Esophagus muscularis mucosa (tissue), 4 donors: ENCODE measurements at regions not wholly inside any gene's neighbourhood (a gene's known extent, or its start where the extent isn't known, plus 50 kb on each side); places are given as distances from the start of the nearest gene placed in this dataset.

Source experiments
- DNase-seq: peaks from one replicate; pipeline ENCODE4 v3.0.0-alpha.2; 2017; ENCODE audit errors: extremely low spot score
- H3K27ac ChIP-seq, 4 donors: fragments of 200-600 bp; sonication (generic); replicated peaks in 1 of 4; 1 replicate in 3 of 4; 2 replicates in 1 of 4; pipeline ENCODE4 v1.5.1; 2016 to 2019; ENCODE audit warnings: mild to moderate bottlenecking in 1 of 4
- H3K27me3 ChIP-seq, 4 donors: fragments of 200-600 bp; sonication (generic); one replicate each; pipeline versions ENCODE4 v1.5.1 to v1.6.0; 2016 to 2019
- H3K36me3 ChIP-seq, 4 donors: fragments of 200-600 bp; sonication (generic); one replicate each; pipeline ENCODE4 v1.5.1; 2016 to 2019
- H3K4me1 ChIP-seq, 4 donors: fragments of 200-600 bp; sonication (generic); one replicate each; pipeline ENCODE4 v1.5.1; 2016 to 2019
- H3K4me3 ChIP-seq, 4 donors: fragments of 200-600 bp; sonication (generic); 1 replicate in 2 of 4; 2 replicates in 2 of 4; pipeline ENCODE4 v1.5.1; 2016 to 2019; ENCODE audit warnings: mild to moderate bottlenecking in 4 of 4, moderate library complexity in 1 of 4
- H3K9me3 ChIP-seq, 4 donors: fragments of 200-600 bp; sonication (generic); 1 replicate in 3 of 4; 2 replicates in 1 of 4; pipeline ENCODE4 v1.5.1; 2016 to 2019
- CTCF ChIP-seq, 3 experiments: fragments of 200-600 bp in 2 of 3; fragments of 450-650 bp in 1 of 3; sonication (generic) in 2 of 3; IDR thresholded peaks; one replicate each; pipeline ENCODE4 v1.5.1; 2017 to 2019; ENCODE audit warnings: antibody characterized with exemption in 3 of 3, mild to moderate bottlenecking in 2 of 3, moderate library complexity in 1 of 3
- EP300 ChIP-seq: sonication (generic); formaldehyde crosslinking; IDR thresholded peaks from one replicate; pipeline ENCODE4 v1.6.1; 2017; ENCODE audit warnings: antibody characterized with exemption
- POLR2A ChIP-seq: fragments of 450-650 bp; IDR thresholded peaks from one replicate; pipeline ENCODE4 v1.6.1; 2017; ENCODE audit warnings: antibody characterized with exemption, moderate library complexity, mild to moderate bottlenecking, low read depth
- POLR2AphosphoS5 ChIP-seq, 2 donors: sonication (generic); formaldehyde crosslinking; IDR thresholded peaks; one replicate each; pipeline ENCODE4 v1.6.1; 2017; ENCODE audit warnings: antibody characterized with exemption in 2 of 2
- WGBS: methylation state at CpG from one replicate; pipeline ENCODE4 v1.1.5; 2018; 5-methylcytosine and 5-hydroxymethylcytosine counted together
- intact Hi-C: fragments of 100-400 bp; cut with DNase I; formaldehyde crosslinking; loops from one replicate; pipeline ENCODE4 v1.15.1; 2023

DNA sequence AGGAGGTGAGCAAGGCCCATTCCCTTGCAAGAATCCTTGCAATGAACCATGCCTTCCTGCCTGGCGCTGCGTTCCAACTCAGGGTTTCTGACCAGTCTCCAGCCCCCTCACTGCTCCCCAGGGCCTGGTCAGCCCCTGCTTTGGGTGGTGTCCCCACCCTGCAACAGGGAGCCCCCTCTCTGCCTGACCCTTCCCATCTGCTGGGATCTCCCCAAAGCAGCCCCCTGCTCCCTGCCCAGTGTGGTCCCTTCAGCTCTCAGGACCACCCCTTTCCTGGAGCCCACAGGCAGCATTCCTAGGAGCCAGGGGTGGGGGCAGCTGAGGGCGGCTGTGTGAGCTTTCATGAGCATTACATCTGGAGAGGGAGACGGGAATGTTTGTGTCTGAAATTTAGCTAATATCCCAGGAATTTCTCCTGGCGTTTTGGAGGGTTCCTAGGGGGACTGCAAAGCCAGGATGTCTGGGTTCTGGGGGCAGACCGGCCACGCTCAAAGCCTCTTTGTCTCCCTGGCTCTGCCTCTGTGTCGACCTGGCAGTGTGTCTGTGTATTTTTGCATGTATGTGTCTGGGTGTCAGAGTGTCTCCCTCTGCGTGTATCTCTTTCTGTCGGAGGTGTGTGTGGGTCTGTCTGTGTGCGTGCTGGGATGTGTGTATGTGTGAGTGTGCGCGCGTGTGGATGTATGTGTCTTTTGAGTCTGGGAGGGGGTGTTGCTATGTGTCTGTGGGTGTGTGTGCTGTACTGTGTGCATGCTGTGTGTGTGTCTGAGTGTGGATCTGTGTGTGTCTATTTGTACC is 300.5 kb upstream of the ZMIZ1 start:
- TF ChIP-seq CTCF (IDR thresholded peaks at IDR 0.05) (no peak), EP300 (no peak), POLR2AphosphoS5 (IDR thresholded peaks at IDR 0.05) (no peak), POLR2A (no peak)
- H3K27ac ChIP-seq, result no peak overlapping the region
- no peaks in the 10 kb centered on the region for H3K36me3 ChIP-seq
- H3K9me3 ChIP-seq, result no peaks in the 10 kb centered on the region
- no peak overlapping the region for H3K4me3 ChIP-seq
- intact Hi-C loops, result no loop called here
- H3K27me3 ChIP-seq, result no peaks in the 10 kb centered on the region
- peaks cover 8 to 61% (median 47%) of the 10 kb centered on the region in 4 donors for H3K4me1 ChIP-seq
- no peak for DNase-seq
- 72% methylated on average over 13 of the region's 14 CpGs for WGBS

DNA sequence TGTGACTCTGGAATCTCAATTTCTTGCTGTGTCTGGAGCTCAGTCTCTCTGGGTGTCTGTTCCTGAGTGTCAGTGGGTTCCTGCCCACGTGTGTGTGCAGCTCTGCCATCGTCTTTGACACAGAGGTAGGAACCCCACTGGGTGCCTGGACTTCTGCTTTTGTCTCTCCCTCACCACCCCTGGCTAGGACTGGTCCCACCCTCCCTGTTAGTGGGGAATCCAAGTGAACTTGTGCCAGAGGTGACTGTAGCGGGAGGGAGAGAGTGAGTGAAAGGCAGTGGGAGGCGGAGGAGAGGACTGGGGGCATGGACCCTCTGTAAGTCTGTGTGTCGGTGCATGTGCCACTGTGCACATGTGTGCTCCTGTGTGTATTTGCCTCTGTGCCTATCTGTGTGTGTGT is 299.9 kb upstream of the ZMIZ1 start:
- TF ChIP-seq POLR2A, result no peak
- TF ChIP-seq POLR2AphosphoS5 (IDR thresholded peaks at IDR 0.05), result no peak
- TF ChIP-seq CTCF (IDR thresholded peaks at IDR 0.05), result no peak
- no peak for TF ChIP-seq EP300
- WGBS, result 60% methylated on average over 5 of the region's 5 CpGs
- no peaks in the 10 kb centered on the region for H3K36me3 ChIP-seq
- intact Hi-C loops, result no loop called here
- no peak overlapping the region for H3K27ac ChIP-seq
- no peaks in the 10 kb centered on the region for H3K9me3 ChIP-seq
- DNase-seq, result no peak
- no peaks in the 10 kb centered on the region for H3K27me3 ChIP-seq
- H3K4me3 ChIP-seq, result no peak overlapping the region
- peaks cover 4 to 55% (median 41%) of the 10 kb centered on the region in 4 donors for H3K4me1 ChIP-seq

DNA sequence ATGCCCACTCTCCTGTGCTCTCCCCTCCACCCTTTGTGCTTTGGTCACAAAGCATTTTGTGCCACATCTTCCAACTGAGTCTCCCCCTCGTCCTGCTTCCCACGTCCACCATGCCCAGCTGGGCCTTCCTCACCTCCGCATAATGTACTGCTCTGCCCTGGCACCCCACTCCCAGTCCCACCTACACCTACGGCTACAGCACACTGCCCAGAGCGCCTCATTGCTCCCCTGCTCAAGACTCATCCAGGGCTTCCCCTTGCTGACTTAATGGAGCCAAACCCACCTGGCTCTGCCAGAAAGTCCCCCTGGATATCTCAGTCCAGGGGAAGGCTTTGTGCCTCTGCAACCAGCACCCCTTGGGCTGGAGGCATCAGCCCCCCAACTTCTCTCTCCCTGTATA is 299.2 kb upstream of the ZMIZ1 start:
- WGBS, result 99% methylated on average over 5 of the region's 5 CpGs
- intact Hi-C loops, result no loop called here
- no peaks in the 10 kb centered on the region for H3K36me3 ChIP-seq
- no peaks in the 10 kb centered on the region for H3K27me3 ChIP-seq
- no peak for DNase-seq
- no peaks in the 10 kb centered on the region for H3K9me3 ChIP-seq
- H3K4me3 ChIP-seq, result no peak overlapping the region
- TF ChIP-seq POLR2AphosphoS5 (IDR thresholded peaks at IDR 0.05), result no peak
- no peak for TF ChIP-seq CTCF (IDR thresholded peaks at IDR 0.05)
- no peak for TF ChIP-seq EP300
- no peak for TF ChIP-seq POLR2A
- peaks cover 0 to 49% (median 36%) of the 10 kb centered on the region in 4 donors for H3K4me1 ChIP-seq
- H3K27ac ChIP-seq, result no peak overlapping the region

GRCh38 chr10:78770167-78771090 is 298.3 kb upstream of the ZMIZ1 start:
- no peaks in the 10 kb centered on the region for H3K36me3 ChIP-seq
- no peak overlapping the region for H3K4me3 ChIP-seq
- H3K27ac ChIP-seq, result peak overlapping the region in 1 of 4 donors; percentile 60
- intact Hi-C loops, result no loop called here
- H3K4me1 ChIP-seq, result peaks cover 0 to 57% (median 41%) of the 10 kb centered on the region in 4 donors
- no peak for DNase-seq
- H3K9me3 ChIP-seq, result no peaks in the 10 kb centered on the region
- H3K27me3 ChIP-seq, result no peaks in the 10 kb centered on the region
- no peak for TF ChIP-seq POLR2AphosphoS5 (IDR thresholded peaks at IDR 0.05)
- no peak for TF ChIP-seq EP300
- no peak for TF ChIP-seq POLR2A
- no peak for TF ChIP-seq CTCF (IDR thresholded peaks at IDR 0.05)
- 88% methylated on average over 16 of the region's 16 CpGs for WGBS
